ENCODE measurements at regions not wholly inside any gene's neighbourhood (a gene's known extent, or its start where the extent isn't known, plus 50 kb on each side); places are given as distances from the start of the nearest gene placed in this dataset.

DNA sequence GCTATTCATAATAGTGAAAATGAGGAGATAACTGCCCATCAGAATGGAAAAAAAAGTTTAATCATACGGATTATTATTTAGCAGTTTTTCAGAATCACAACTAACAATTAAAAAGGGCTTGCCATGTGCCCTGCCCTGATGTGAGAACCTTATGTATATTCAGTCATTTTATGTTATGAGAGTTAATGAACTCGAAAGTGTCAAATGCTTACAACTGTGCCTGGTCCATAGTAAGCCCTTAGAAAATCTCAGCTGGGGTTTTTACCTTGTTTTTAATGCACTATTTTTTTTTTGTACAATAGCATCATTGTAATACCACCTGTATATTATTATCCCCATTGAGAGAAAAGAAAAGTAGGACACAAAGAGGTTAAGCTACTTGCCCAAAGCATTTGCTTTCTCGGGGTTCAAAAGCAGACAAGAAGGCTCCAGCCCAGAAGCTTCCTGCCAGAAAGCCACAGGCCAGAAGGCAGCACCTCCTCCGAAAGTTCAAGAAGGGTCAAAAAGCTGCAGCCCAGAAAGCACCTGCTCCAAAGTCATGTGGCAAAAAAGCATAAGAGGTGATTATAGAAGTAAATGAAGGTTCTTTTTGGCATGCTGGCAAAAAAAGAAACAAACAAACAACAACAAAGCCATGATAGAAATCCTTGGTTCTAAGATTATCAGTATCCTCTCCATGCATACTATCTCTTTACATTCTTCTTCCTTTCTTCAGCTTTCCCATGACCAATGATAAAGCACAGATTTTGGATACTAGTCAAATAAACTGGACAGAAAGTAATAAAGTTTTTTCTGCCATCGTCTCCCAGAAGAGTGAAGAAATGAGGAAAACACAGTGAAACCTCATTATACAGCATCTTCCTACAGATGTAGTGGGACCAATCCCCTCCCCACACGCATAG lies 59.1 kb upstream of the NAP1L1 start:
- Mint-ChIP-seq H3K4me3 (peak overlapping the region; percentile 25), H3K36me3 (no peaks in the 10 kb centered on the region), H3K27me3 (ENCODE audit: low read depth in 2 of 2) (no peaks in the 10 kb centered on the region), H3K9me3 (no peaks in the 10 kb centered on the region), H3K27ac (peak overlapping the region; percentile 27 to 43), H3K4me1 (peaks cover 15 to 17% of the 10 kb centered on the region in 2 donors)
- intact Hi-C loops (cut with micrococcal nuclease): no loop called here
- Histone ChIP-seq H3K36me3 (ENCODE audit: control insufficient read depth, insufficient read depth, low read length) (no peaks in the 10 kb centered on the region), H3K27ac (ENCODE audit: low read length) (no peak overlapping the region), H3K27me3 (ENCODE audit: control insufficient read depth, insufficient read depth, low read length) (no peaks in the 10 kb centered on the region), H3K4me1 (ENCODE audit: control insufficient read depth, insufficient read depth, low read length) (peaks cover 12% of the 10 kb centered on the region), H3K9me3 (ENCODE audit: control insufficient read depth, insufficient read depth, low read length) (no peaks in the 10 kb centered on the region), H3K4me3 (ENCODE audit: low read length) (no peak overlapping the region)
- WGBS (ENCODE audit: insufficient coverage): 27% methylated on average over 4 of the region's 6 CpGs
- TF ChIP-seq, protein P1, sequence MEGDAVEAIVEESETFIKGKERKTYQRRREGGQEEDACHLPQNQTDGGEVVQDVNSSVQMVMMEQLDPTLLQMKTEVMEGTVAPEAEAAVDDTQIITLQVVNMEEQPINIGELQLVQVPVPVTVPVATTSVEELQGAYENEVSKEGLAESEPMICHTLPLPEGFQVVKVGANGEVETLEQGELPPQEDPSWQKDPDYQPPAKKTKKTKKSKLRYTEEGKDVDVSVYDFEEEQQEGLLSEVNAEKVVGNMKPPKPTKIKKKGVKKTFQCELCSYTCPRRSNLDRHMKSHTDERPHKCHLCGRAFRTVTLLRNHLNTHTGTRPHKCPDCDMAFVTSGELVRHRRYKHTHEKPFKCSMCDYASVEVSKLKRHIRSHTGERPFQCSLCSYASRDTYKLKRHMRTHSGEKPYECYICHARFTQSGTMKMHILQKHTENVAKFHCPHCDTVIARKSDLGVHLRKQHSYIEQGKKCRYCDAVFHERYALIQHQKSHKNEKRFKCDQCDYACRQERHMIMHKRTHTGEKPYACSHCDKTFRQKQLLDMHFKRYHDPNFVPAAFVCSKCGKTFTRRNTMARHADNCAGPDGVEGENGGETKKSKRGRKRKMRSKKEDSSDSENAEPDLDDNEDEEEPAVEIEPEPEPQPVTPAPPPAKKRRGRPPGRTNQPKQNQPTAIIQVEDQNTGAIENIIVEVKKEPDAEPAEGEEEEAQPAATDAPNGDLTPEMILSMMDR (IDR thresholded peaks at IDR 0.05): no peak
- DNase-seq: peak in 1 of 2 donors; percentile 50
- peak; percentile 31 to 82 (median 43) for ATAC-seq

DNA sequence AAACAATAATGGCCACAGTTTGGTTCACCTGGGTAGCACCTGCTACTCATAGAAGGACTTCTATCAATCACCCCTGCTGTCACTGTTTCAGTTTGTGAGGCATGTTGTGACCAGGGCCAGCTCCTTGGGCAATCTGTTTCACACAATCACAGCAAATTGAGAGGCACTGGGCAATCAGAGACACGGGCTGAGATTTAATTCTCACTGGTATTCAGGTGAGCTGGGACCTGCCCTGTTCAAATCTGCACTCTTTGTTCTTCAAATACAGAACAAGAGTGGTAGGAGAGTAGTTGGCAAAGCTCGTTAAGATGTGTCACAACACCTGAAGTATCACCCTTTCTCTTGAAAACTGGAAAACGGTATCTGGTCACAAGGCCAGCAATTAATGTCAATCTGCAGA lies 57.8 kb upstream of the NAP1L1 start:
- Mint-ChIP-seq H3K4me1 (peaks cover 15 to 17% of the 10 kb centered on the region in 2 donors), H3K36me3 (no peaks in the 10 kb centered on the region), H3K4me3 (no peak overlapping the region), H3K9me3 (no peaks in the 10 kb centered on the region), H3K27me3 (ENCODE audit: low read depth in 2 of 2) (peaks cover 0 to 12% of the 10 kb centered on the region in 2 donors), H3K27ac (no peak overlapping the region)
- H3K36me3 ChIP-seq (ENCODE audit: control insufficient read depth, insufficient read depth, low read length): no peaks in the 10 kb centered on the region
- ATAC-seq (no peak), DNase-seq (no peak)
- intact Hi-C loops (cut with micrococcal nuclease): no loop called here
- no peaks in the 10 kb centered on the region for H3K9me3 ChIP-seq (ENCODE audit: control insufficient read depth, insufficient read depth, low read length)
- TF ChIP-seq, protein P1 (IDR thresholded peaks at IDR 0.05): no peak
- H3K27ac ChIP-seq (ENCODE audit: low read length): no peak overlapping the region
- WGBS (ENCODE audit: insufficient coverage): 83% methylated on average over 3 of the region's 3 CpGs
- H3K4me1 ChIP-seq (ENCODE audit: control insufficient read depth, insufficient read depth, low read length): peaks cover 12% of the 10 kb centered on the region
- H3K4me3 ChIP-seq (ENCODE audit: low read length): no peak overlapping the region
- H3K27me3 ChIP-seq (ENCODE audit: control insufficient read depth, insufficient read depth, low read length): no peaks in the 10 kb centered on the region

DNA sequence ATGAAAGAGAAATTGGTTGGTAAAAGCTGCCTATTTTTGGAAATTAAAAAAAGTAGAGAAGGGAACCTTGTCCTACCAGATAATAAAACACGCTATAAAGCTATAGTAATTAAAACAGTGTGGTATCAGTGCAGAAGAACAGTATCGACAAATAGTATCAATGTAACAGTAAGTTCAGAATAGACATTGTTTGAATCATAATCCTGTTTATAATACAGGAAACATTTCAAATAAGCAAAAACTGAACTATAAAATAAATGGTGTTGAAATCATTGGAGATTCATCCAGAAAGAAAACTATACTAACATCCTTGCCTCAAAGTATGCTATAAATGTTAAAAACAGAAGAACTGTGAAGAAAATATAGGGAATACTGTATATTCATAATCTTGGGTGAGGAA lies 54.2 kb upstream of the NAP1L1 start:
- TF ChIP-seq, protein P1 (IDR thresholded peaks at IDR 0.05): no peak
- H3K27me3 ChIP-seq (ENCODE audit: control insufficient read depth, insufficient read depth, low read length): no peaks in the 10 kb centered on the region
- intact Hi-C loops (cut with micrococcal nuclease): no loop called here
- no peaks in the 10 kb centered on the region for H3K9me3 ChIP-seq (ENCODE audit: control insufficient read depth, insufficient read depth, low read length)
- no peak for DNase-seq
- ATAC-seq: no peak
- no peak overlapping the region for H3K27ac Mint-ChIP-seq
- H3K36me3 Mint-ChIP-seq: no peaks in the 10 kb centered on the region
- H3K4me1 ChIP-seq (ENCODE audit: control insufficient read depth, insufficient read depth, low read length): peaks cover 5% of the 10 kb centered on the region
- WGBS (ENCODE audit: insufficient coverage): no CpG with 5 or more reads among the region's 2 CpGs
- no peak overlapping the region for H3K27ac ChIP-seq (ENCODE audit: low read length)
- H3K4me1 Mint-ChIP-seq: peaks cover 7 to 8% of the 10 kb centered on the region in 2 donors
- no peak overlapping the region for H3K4me3 Mint-ChIP-seq
- peaks cover 0 to 16% of the 10 kb centered on the region in 2 donors for H3K27me3 Mint-ChIP-seq (ENCODE audit: low read depth in 2 of 2)
- no peaks in the 10 kb centered on the region for H3K9me3 Mint-ChIP-seq
- no peaks in the 10 kb centered on the region for H3K36me3 ChIP-seq (ENCODE audit: control insufficient read depth, insufficient read depth, low read length)
- H3K4me3 ChIP-seq (ENCODE audit: low read length): no peak overlapping the region

Data from natural killer cell (primary cell).